Adrenal gland (tissue), 9 donors: ENCODE measurements at regions not wholly inside any gene's neighbourhood (a gene's known extent, or its start where the extent isn't known, plus 50 kb on each side); places are given as distances from the start of the nearest gene placed in this dataset.

Experiments used
- DNase-seq, 7 donors: peaks; one replicate each; pipeline ENCODE4 v3.0.0-alpha.2; 2019 to 2020
- H3K27ac ChIP-seq, 5 donors: fragments of 200-600 bp; sonication (generic) in 4 of 5; 1 replicate in 3 of 5; 2 replicates in 2 of 5; pipeline versions ENCODE4 v1.5.1 to v1.8.0; 2016 to 2020; ENCODE audit warnings: mild to moderate bottlenecking in 1 of 5
- H3K27me3 ChIP-seq: fragments of 200-600 bp; 2 replicates; pipeline ENCODE4 v1.8.0; 2021
- H3K36me3 ChIP-seq, 2 donors: fragments of 200-600 bp; replicated peaks in 1 of 2; 1 replicate in 1 of 2; 2 replicates in 1 of 2; pipeline versions ENCODE4 v1.5.1 to v1.8.0; 2018 to 2022
- H3K4me1 ChIP-seq, 2 donors: fragments of 200-600 bp; replicated peaks in 1 of 2; 1 replicate in 1 of 2; 2 replicates in 1 of 2; pipeline versions ENCODE4 v1.5.1 to v1.8.0; 2018 to 2021
- H3K4me3 ChIP-seq, 4 donors: fragments of 200-600 bp; sonication (generic) in 3 of 4; one replicate each; pipeline ENCODE4 v1.5.1; 2016 to 2018
- H3K9me3 ChIP-seq, 3 donors: fragments of 200-600 bp; sonication (generic) in 1 of 3; replicated peaks in 1 of 3; 1 replicate in 2 of 3; 2 replicates in 1 of 3; pipeline versions ENCODE4 v1.5.1 to v1.8.0; 2016 to 2021
- POLR2A ChIP-seq, 2 donors: fragments of 450-650 bp; IDR thresholded peaks; one replicate each; pipeline ENCODE4 v1.6.1; 2017; ENCODE audit warnings: antibody characterized with exemption in 2 of 2, mild to moderate bottlenecking in 2 of 2, moderate library complexity in 1 of 2
- WGBS, 4 donors: extraction: QIAGEN DNeasy Blood & Tissue Kit in 2 of 4; methylation state at CpG; one replicate each; pipeline versions ENCODE4 v1.1.5 to v1.1.7; 2013 to 2017; 5-methylcytosine and 5-hydroxymethylcytosine counted together
- intact Hi-C, 2 donors: fragments of 100-400 bp; cut with DNase I; formaldehyde crosslinking; loops; one replicate each; pipeline versions ENCODE4 v1.14.1 to v1.15.0; 2022 to 2023
- TF ChIP-seq, protein P1 (sequence below), 6 experiments: fragments of 450-650 bp in 4 of 6; fragments of 200-600 bp in 2 of 6; sonication (generic) in 1 of 6; IDR thresholded peaks; 1 replicate in 5 of 6; 2 replicates in 1 of 6; pipeline versions ENCODE4 v1.5.1 to v1.8.0; 2016 to 2021; ENCODE audit warnings: antibody characterized with exemption in 6 of 6, mild to moderate bottlenecking in 2 of 6, moderate library complexity in 1 of 6
- donor health status: healthy with polysubstance abuse.
- donor health status: Bipolar disorder and iron deficiency.
- donor health status: DM: yes; HTN: yes; CAD: no.
- donor health status: DM: no; HTN: no; CAD: no.
- donor health status: DM: no; HTN: no; CAD: no.

DNA sequence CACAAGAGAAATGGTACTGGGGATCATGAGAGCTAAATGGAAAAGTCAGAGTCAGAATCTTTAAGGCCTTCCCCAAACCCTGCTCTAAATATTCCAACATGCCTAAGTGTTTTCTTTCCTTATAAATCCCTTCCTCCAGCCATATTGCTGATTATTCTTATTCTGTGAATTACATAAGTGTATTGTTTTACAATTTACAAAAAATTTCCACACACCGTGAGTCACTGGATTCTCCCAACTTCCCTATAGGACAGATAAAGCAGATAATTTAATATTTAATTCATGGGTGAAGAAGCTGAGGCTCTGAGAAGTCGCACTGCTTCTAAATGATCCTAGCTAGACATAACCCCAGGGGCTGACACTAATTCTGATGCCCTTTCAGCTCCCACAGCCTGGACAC lies 243.3 kb upstream of the JUN start:
- Histone ChIP-seq H3K27me3 (no peaks in the 10 kb centered on the region), H3K9me3 (no peaks in the 10 kb centered on the region), H3K36me3 (no peaks in the 10 kb centered on the region), H3K4me1 (no peaks in the 10 kb centered on the region), H3K27ac (no peak overlapping the region), H3K4me3 (no peak overlapping the region)
- WGBS, 4 donors, result 88 to 95% (median 92%) methylated on average over 2 of the region's 2 CpGs
- DNase-seq, result no peak
- TF ChIP-seq, protein P1, sequence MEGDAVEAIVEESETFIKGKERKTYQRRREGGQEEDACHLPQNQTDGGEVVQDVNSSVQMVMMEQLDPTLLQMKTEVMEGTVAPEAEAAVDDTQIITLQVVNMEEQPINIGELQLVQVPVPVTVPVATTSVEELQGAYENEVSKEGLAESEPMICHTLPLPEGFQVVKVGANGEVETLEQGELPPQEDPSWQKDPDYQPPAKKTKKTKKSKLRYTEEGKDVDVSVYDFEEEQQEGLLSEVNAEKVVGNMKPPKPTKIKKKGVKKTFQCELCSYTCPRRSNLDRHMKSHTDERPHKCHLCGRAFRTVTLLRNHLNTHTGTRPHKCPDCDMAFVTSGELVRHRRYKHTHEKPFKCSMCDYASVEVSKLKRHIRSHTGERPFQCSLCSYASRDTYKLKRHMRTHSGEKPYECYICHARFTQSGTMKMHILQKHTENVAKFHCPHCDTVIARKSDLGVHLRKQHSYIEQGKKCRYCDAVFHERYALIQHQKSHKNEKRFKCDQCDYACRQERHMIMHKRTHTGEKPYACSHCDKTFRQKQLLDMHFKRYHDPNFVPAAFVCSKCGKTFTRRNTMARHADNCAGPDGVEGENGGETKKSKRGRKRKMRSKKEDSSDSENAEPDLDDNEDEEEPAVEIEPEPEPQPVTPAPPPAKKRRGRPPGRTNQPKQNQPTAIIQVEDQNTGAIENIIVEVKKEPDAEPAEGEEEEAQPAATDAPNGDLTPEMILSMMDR (IDR thresholded peaks at IDR 0.05), result no peak
- no peak for TF ChIP-seq POLR2A (IDR thresholded peaks at IDR 0.05)
- intact Hi-C loops, result no loop called here

GRCh38 chr1:59028048-59028447 lies 244.2 kb upstream of the JUN start:
- no peaks in the 10 kb centered on the region for H3K9me3 ChIP-seq
- H3K27ac ChIP-seq, result no peak overlapping the region
- intact Hi-C loops, result no loop called here
- no peaks in the 10 kb centered on the region for H3K27me3 ChIP-seq
- H3K4me3 ChIP-seq, result no peak overlapping the region
- H3K4me1 ChIP-seq, result no peaks in the 10 kb centered on the region
- DNase-seq, result no peak
- no peaks in the 10 kb centered on the region for H3K36me3 ChIP-seq
- TF ChIP-seq, protein P1 (IDR thresholded peaks at IDR 0.05), result no peak
- TF ChIP-seq POLR2A (IDR thresholded peaks at IDR 0.05), result no peak
- 92 to 99% (median 96%) methylated on average over 3 of the region's 3 CpGs for WGBS, 4 donors

DNA sequence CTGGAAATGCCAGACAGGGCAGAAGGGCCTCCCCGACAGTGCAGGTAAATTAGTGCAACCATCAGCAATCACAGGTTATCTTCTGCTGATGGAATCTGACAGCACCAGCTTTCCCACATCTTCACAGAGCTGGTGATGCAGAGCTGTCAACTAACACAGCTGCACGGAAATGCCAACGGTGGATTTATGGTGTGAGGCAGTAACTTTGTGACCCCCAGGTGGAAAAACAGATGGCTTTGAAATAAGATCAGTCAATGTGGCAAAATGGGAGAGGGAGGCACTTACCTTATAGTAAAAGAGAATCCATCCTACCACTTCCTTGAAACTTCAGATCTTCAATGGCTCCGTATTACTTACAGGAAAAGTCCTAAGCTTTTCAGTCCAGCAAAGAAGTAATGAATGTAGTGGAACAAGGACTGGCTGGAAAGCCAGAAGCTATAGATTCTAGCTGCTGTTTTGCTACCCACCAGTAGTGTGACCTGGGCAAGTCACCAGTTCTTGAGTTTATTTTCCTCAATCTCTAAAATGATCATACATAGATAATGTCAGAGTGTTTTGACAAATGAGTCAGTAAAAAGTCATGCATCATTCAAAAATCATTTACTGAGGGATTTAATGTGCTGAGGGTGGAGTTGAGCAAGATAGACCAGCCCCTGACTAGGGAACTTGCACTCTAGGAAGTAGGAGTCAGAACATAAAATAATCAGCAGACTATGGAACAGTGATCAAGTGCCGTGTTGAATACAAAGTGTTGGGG lies 245.7 kb upstream of the JUN start:
- no peaks in the 10 kb centered on the region for H3K4me1 ChIP-seq
- no peak overlapping the region for H3K4me3 ChIP-seq
- WGBS, 4 donors, result 76 to 83% (median 82%) methylated on average over 5 of the region's 5 CpGs
- TF ChIP-seq POLR2A (IDR thresholded peaks at IDR 0.05), result no peak
- TF ChIP-seq, protein P1 (IDR thresholded peaks at IDR 0.05), result no peak
- H3K27me3 ChIP-seq, result no peaks in the 10 kb centered on the region
- no peaks in the 10 kb centered on the region for H3K36me3 ChIP-seq
- H3K27ac ChIP-seq, result no peak overlapping the region
- intact Hi-C loops, result no loop called here
- H3K9me3 ChIP-seq, result no peaks in the 10 kb centered on the region
- DNase-seq, result no peak

DNA sequence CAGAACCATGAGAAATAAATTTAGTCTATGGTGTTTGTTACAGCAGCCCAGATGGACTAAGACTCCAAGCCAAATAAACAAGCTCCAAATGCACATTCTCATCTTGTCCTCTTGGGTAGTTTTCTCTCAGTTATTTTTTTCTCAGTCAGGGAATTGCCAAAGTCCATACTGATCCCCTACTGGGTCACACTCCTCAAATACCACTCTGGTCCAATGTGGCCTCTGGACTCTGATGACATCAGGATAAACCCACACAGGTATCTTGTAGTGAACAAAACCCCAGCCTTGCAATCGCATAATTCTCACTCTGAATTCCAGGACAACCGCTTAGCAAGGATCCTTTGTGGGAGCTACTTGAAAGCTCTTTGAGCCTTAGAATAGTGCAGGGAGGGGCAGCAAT lies 248.4 kb upstream of the JUN start:
- TF ChIP-seq, protein P1 (IDR thresholded peaks at IDR 0.05), result no peak
- TF ChIP-seq POLR2A (IDR thresholded peaks at IDR 0.05), result no peak
- no peak for DNase-seq
- Histone ChIP-seq H3K4me3 (no peak overlapping the region), H3K9me3 (no peaks in the 10 kb centered on the region), H3K27ac (no peak overlapping the region), H3K4me1 (no peaks in the 10 kb centered on the region), H3K27me3 (no peaks in the 10 kb centered on the region), H3K36me3 (no peaks in the 10 kb centered on the region)
- intact Hi-C loops, result no loop called here
- WGBS, 4 donors, result 93 to 100% (median 96%) methylated on average over 2 of the region's 2 CpGs
